ENCODE measurements at regions not wholly inside any gene's neighbourhood (a gene's known extent, or its start where the extent isn't known, plus 50 kb on each side); places are given as distances from the start of the nearest gene placed in this dataset.

- no peaks in the 10 kb centered on the region for H3K9me3 ChIP-seq (ENCODE audit: control insufficient read depth in 2 of 2, insufficient read depth in 1 of 2, low read depth in 1 of 2, low read length in 1 of 2)
- H3K4me3 ChIP-seq (ENCODE audit: low read depth in 1 of 3, low read length in 3 of 3) = no peak overlapping the region
- H3K36me3 ChIP-seq (ENCODE audit: control insufficient read depth in 3 of 3, insufficient read depth in 2 of 3, low read depth in 1 of 3, low read length in 3 of 3) = no peaks in the 10 kb centered on the region
- FAIRE-seq = no peak
- no peak for DNase-seq
- H3K4me1 ChIP-seq (ENCODE audit: control insufficient read depth in 3 of 3, insufficient read depth in 2 of 3, low read depth in 1 of 3, low read length in 2 of 3) = peaks cover 0 to 7% (median 2%) of the 10 kb centered on the region in 3 donors
- H3K27ac ChIP-seq (ENCODE audit: low read depth in 1 of 3, low read length in 2 of 3) = no peak overlapping the region
- H3K27me3 ChIP-seq (ENCODE audit: control insufficient read depth in 3 of 3, insufficient read depth in 3 of 3, low read length in 3 of 3) = no peaks in the 10 kb centered on the region
Measured at GRCh38 chr6:121578216-121578615, 142.8 kb downstream of the GJA1 start.

- Histone ChIP-seq H3K36me3 (ENCODE audit: control insufficient read depth in 3 of 3, insufficient read depth in 2 of 3, low read depth in 1 of 3, low read length in 3 of 3) (no peaks in the 10 kb centered on the region), H3K4me1 (ENCODE audit: control insufficient read depth in 3 of 3, insufficient read depth in 2 of 3, low read depth in 1 of 3, low read length in 2 of 3) (no peaks in the 10 kb centered on the region), H3K9me3 (ENCODE audit: control insufficient read depth in 2 of 2, insufficient read depth in 1 of 2, low read depth in 1 of 2, low read length in 1 of 2) (no peaks in the 10 kb centered on the region), H3K27me3 (ENCODE audit: control insufficient read depth in 3 of 3, insufficient read depth in 3 of 3, low read length in 3 of 3) (no peaks in the 10 kb centered on the region), H3K27ac (ENCODE audit: low read depth in 1 of 3, low read length in 2 of 3) (no peak overlapping the region), H3K4me3 (ENCODE audit: low read depth in 1 of 3, low read length in 3 of 3) (no peak overlapping the region)
- DNase-seq = no peak
- no peak for FAIRE-seq
- WGBS, 3 donors = 85 to 94% (median 87%) methylated on average over 1 of the region's 1 CpG
Measured at GRCh38 chr6:121579478-121579877, 144.0 kb downstream of the GJA1 start.

GRCh38 chr6:121581327-121581726 is 145.9 kb downstream of the GJA1 start:
- WGBS, 3 donors = 73 to 79% (median 73%) methylated on average over 2 of the region's 2 CpGs
- H3K4me3 ChIP-seq (ENCODE audit: low read depth in 1 of 3, low read length in 3 of 3) = no peak overlapping the region
- no peaks in the 10 kb centered on the region for H3K27me3 ChIP-seq (ENCODE audit: control insufficient read depth in 3 of 3, insufficient read depth in 3 of 3, low read length in 3 of 3)
- no peaks in the 10 kb centered on the region for H3K9me3 ChIP-seq (ENCODE audit: control insufficient read depth in 2 of 2, insufficient read depth in 1 of 2, low read depth in 1 of 2, low read length in 1 of 2)
- H3K4me1 ChIP-seq (ENCODE audit: control insufficient read depth in 3 of 3, insufficient read depth in 2 of 3, low read depth in 1 of 3, low read length in 2 of 3) = no peaks in the 10 kb centered on the region
- no peaks in the 10 kb centered on the region for H3K36me3 ChIP-seq (ENCODE audit: control insufficient read depth in 3 of 3, insufficient read depth in 2 of 3, low read depth in 1 of 3, low read length in 3 of 3)
- no peak overlapping the region for H3K27ac ChIP-seq (ENCODE audit: low read depth in 1 of 3, low read length in 2 of 3)
- FAIRE-seq = no peak
- no peak for DNase-seq

GRCh38 chr6:121582262-121582661 is 146.8 kb downstream of the GJA1 start:
- no peak for DNase-seq
- Histone ChIP-seq H3K9me3 (ENCODE audit: control insufficient read depth in 2 of 2, insufficient read depth in 1 of 2, low read depth in 1 of 2, low read length in 1 of 2) (no peaks in the 10 kb centered on the region), H3K4me1 (ENCODE audit: control insufficient read depth in 3 of 3, insufficient read depth in 2 of 3, low read depth in 1 of 3, low read length in 2 of 3) (no peaks in the 10 kb centered on the region), H3K36me3 (ENCODE audit: control insufficient read depth in 3 of 3, insufficient read depth in 2 of 3, low read depth in 1 of 3, low read length in 3 of 3) (no peaks in the 10 kb centered on the region), H3K27ac (ENCODE audit: low read depth in 1 of 3, low read length in 2 of 3) (no peak overlapping the region), H3K27me3 (ENCODE audit: control insufficient read depth in 3 of 3, insufficient read depth in 3 of 3, low read length in 3 of 3) (no peaks in the 10 kb centered on the region), H3K4me3 (ENCODE audit: low read depth in 1 of 3, low read length in 3 of 3) (no peak overlapping the region)
- WGBS, 3 donors = 93 to 97% (median 95%) methylated on average over 3 of the region's 3 CpGs
- FAIRE-seq = no peak

GRCh38 chr6:121584586-121585369 is 149.3 kb downstream of the GJA1 start:
- no peaks in the 10 kb centered on the region for H3K9me3 ChIP-seq (ENCODE audit: control insufficient read depth in 2 of 2, insufficient read depth in 1 of 2, low read depth in 1 of 2, low read length in 1 of 2)
- no peaks in the 10 kb centered on the region for H3K27me3 ChIP-seq (ENCODE audit: control insufficient read depth in 3 of 3, insufficient read depth in 3 of 3, low read length in 3 of 3)
- 67 to 83% (median 79%) methylated on average over 4 of the region's 4 CpGs for WGBS, 3 donors
- DNase-seq (no peak), FAIRE-seq (no peak)
- H3K27ac ChIP-seq (ENCODE audit: low read depth in 1 of 3, low read length in 2 of 3) = no peak overlapping the region
- no peaks in the 10 kb centered on the region for H3K36me3 ChIP-seq (ENCODE audit: control insufficient read depth in 3 of 3, insufficient read depth in 2 of 3, low read depth in 1 of 3, low read length in 3 of 3)
- no peaks in the 10 kb centered on the region for H3K4me1 ChIP-seq (ENCODE audit: control insufficient read depth in 3 of 3, insufficient read depth in 2 of 3, low read depth in 1 of 3, low read length in 2 of 3)
- no peak overlapping the region for H3K4me3 ChIP-seq (ENCODE audit: low read depth in 1 of 3, low read length in 3 of 3)

GRCh38 chr6:121590438-121590837 is 155.0 kb downstream of the GJA1 start:
- Histone ChIP-seq H3K4me3 (ENCODE audit: low read depth in 1 of 3, low read length in 3 of 3) (no peak overlapping the region), H3K27me3 (ENCODE audit: control insufficient read depth in 3 of 3, insufficient read depth in 3 of 3, low read length in 3 of 3) (no peaks in the 10 kb centered on the region), H3K36me3 (ENCODE audit: control insufficient read depth in 3 of 3, insufficient read depth in 2 of 3, low read depth in 1 of 3, low read length in 3 of 3) (no peaks in the 10 kb centered on the region), H3K27ac (ENCODE audit: low read depth in 1 of 3, low read length in 2 of 3) (no peak overlapping the region), H3K4me1 (ENCODE audit: control insufficient read depth in 3 of 3, insufficient read depth in 2 of 3, low read depth in 1 of 3, low read length in 2 of 3) (no peaks in the 10 kb centered on the region), H3K9me3 (ENCODE audit: control insufficient read depth in 2 of 2, insufficient read depth in 1 of 2, low read depth in 1 of 2, low read length in 1 of 2) (no peaks in the 10 kb centered on the region)
- FAIRE-seq (no peak), DNase-seq (no peak)
- WGBS, 3 donors = 38 to 51% (median 44%) methylated on average over 2 of the region's 2 CpGs

GRCh38 chr6:121590916-121591315 is 155.5 kb downstream of the GJA1 start:
- Histone ChIP-seq H3K27ac (ENCODE audit: low read depth in 1 of 3, low read length in 2 of 3) (no peak overlapping the region), H3K36me3 (ENCODE audit: control insufficient read depth in 3 of 3, insufficient read depth in 2 of 3, low read depth in 1 of 3, low read length in 3 of 3) (no peaks in the 10 kb centered on the region), H3K27me3 (ENCODE audit: control insufficient read depth in 3 of 3, insufficient read depth in 3 of 3, low read length in 3 of 3) (no peaks in the 10 kb centered on the region), H3K9me3 (ENCODE audit: control insufficient read depth in 2 of 2, insufficient read depth in 1 of 2, low read depth in 1 of 2, low read length in 1 of 2) (no peaks in the 10 kb centered on the region), H3K4me1 (ENCODE audit: control insufficient read depth in 3 of 3, insufficient read depth in 2 of 3, low read depth in 1 of 3, low read length in 2 of 3) (no peaks in the 10 kb centered on the region), H3K4me3 (ENCODE audit: low read depth in 1 of 3, low read length in 3 of 3) (no peak overlapping the region)
- 86 to 89% (median 86%) methylated on average over 4 of the region's 4 CpGs for WGBS, 3 donors
- no peak for DNase-seq
- FAIRE-seq = no peak

- 82 to 88% (median 85%) methylated on average over 7 of the region's 7 CpGs for WGBS, 3 donors
Measured at GRCh38 chr6:121592261-121592935, 157.0 kb downstream of the GJA1 start.

More at GRCh38 chr6:121592261-121592935, 157.0 kb downstream of the GJA1 start:
- H3K4me3 ChIP-seq (ENCODE audit: low read depth in 1 of 3, low read length in 3 of 3) = no peak overlapping the region
- FAIRE-seq = no peak
- H3K4me1 ChIP-seq (ENCODE audit: control insufficient read depth in 3 of 3, insufficient read depth in 2 of 3, low read depth in 1 of 3, low read length in 2 of 3) = no peaks in the 10 kb centered on the region
- no peaks in the 10 kb centered on the region for H3K9me3 ChIP-seq (ENCODE audit: control insufficient read depth in 2 of 2, insufficient read depth in 1 of 2, low read depth in 1 of 2, low read length in 1 of 2)
- H3K27ac ChIP-seq (ENCODE audit: low read depth in 1 of 3, low read length in 2 of 3) = no peak overlapping the region
- no peaks in the 10 kb centered on the region for H3K27me3 ChIP-seq (ENCODE audit: control insufficient read depth in 3 of 3, insufficient read depth in 3 of 3, low read length in 3 of 3)
- DNase-seq = no peak
- no peaks in the 10 kb centered on the region for H3K36me3 ChIP-seq (ENCODE audit: control insufficient read depth in 3 of 3, insufficient read depth in 2 of 3, low read depth in 1 of 3, low read length in 3 of 3)

All from small intestine (tissue), 7 donors.